ENCODE measurements at regions not wholly inside any gene's neighbourhood (a gene's known extent, or its start where the extent isn't known, plus 50 kb on each side); places are given as distances from the start of the nearest gene placed in this dataset.

DNA sequence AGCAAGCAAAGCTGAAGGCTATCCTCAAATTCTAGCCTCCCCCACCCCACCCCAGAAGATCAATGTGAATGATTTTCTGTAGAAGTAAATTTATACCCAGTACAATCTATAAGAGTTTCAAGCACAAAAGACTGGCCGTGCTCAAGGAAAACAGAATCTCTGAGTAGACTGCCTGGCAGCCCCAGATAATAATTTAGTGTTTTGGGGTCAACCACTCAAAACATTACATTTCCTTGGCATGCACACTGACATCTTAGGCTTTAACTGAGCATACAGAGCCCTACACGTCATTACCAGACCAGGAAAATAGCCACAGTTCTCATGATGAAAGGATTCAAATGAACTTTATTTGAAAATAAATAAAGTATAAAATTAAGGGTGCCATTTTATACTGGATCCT lies 376.5 kb downstream of the TBL1XR1 start:
- H3K4me1 ChIP-seq: no peaks in the 10 kb centered on the region
- no peak for ATAC-seq
- intact Hi-C loops (cut with DNase I): no loop called here
- H3K27ac ChIP-seq: no peak overlapping the region
- H3K36me3 ChIP-seq (ENCODE audit: insufficient read depth in 1 of 2, low read depth in 1 of 2): no peaks in the 10 kb centered on the region
- no peak for DNase-seq
- TF ChIP-seq, protein P1, sequence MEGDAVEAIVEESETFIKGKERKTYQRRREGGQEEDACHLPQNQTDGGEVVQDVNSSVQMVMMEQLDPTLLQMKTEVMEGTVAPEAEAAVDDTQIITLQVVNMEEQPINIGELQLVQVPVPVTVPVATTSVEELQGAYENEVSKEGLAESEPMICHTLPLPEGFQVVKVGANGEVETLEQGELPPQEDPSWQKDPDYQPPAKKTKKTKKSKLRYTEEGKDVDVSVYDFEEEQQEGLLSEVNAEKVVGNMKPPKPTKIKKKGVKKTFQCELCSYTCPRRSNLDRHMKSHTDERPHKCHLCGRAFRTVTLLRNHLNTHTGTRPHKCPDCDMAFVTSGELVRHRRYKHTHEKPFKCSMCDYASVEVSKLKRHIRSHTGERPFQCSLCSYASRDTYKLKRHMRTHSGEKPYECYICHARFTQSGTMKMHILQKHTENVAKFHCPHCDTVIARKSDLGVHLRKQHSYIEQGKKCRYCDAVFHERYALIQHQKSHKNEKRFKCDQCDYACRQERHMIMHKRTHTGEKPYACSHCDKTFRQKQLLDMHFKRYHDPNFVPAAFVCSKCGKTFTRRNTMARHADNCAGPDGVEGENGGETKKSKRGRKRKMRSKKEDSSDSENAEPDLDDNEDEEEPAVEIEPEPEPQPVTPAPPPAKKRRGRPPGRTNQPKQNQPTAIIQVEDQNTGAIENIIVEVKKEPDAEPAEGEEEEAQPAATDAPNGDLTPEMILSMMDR (IDR thresholded peaks at IDR 0.05): no peak
- H3K4me3 ChIP-seq: no peak overlapping the region
- no peaks in the 10 kb centered on the region for H3K27me3 ChIP-seq (ENCODE audit: insufficient read depth in 3 of 3, low read length in 2 of 3)
- no peaks in the 10 kb centered on the region for H3K9me3 ChIP-seq
- WGBS, 3 donors: 49 to 59% (median 56%) methylated on average over 2 of the region's 2 CpGs

DNA sequence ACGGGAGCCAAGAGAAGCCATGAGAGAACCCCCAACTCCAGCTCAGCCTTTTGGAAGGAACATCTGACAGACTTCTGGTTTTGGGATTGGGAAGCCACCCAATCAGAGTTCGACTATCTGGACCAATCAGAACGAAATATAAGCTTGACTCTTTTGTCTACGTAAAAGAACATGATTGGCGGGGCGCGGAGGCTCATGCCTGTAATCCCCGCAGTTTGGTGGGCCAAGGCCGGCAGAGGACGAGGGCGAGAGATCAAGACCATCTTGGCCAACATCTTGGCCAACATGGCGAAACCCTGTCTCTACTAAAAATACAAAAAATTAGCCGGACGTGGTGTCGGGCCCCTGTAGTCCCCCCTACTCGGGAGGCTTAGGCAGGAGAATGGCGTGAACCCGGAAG lies 380.3 kb downstream of the TBL1XR1 start:
- WGBS, 3 donors: 88 to 94% (median 92%) methylated on average over 18 of the region's 18 CpGs
- no peaks in the 10 kb centered on the region for H3K4me1 ChIP-seq
- TF ChIP-seq, protein P1 (IDR thresholded peaks at IDR 0.05): no peak
- no peaks in the 10 kb centered on the region for H3K27me3 ChIP-seq (ENCODE audit: insufficient read depth in 3 of 3, low read length in 2 of 3)
- H3K36me3 ChIP-seq (ENCODE audit: insufficient read depth in 1 of 2, low read depth in 1 of 2): no peaks in the 10 kb centered on the region
- intact Hi-C loops (cut with DNase I): no loop called here
- H3K4me3 ChIP-seq: no peak overlapping the region
- ATAC-seq: no peak
- H3K9me3 ChIP-seq: no peaks in the 10 kb centered on the region
- H3K27ac ChIP-seq: no peak overlapping the region
- DNase-seq: no peak

DNA sequence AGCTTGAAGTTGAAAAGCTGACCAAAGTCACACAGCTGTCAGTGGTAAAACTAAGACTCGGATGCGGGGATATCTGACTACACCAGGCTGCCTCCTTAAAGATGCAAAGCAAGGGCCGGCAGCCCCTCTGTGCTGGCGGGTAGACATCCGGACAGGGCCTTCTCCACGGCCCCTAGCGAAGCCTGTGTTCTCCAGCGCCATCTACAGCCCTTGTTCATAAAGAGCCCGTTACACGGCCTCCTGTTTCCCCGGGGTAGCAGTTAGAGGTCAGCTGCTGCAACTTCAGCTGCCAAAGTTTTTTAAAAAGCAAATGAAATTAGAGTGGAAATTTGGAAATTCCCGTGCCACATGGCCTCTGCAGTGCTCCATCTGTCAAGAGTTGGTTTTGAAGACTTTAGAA lies 383.0 kb downstream of the TBL1XR1 start:
- WGBS, 3 donors: 5 to 10% (median 5%) methylated on average over 12 of the region's 12 CpGs
- Histone ChIP-seq H3K36me3 (ENCODE audit: insufficient read depth in 1 of 2, low read depth in 1 of 2) (no peaks in the 10 kb centered on the region), H3K9me3 (no peaks in the 10 kb centered on the region), H3K4me3 (no peak overlapping the region), H3K4me1 (no peaks in the 10 kb centered on the region), H3K27me3 (ENCODE audit: insufficient read depth in 3 of 3, low read length in 2 of 3) (no peaks in the 10 kb centered on the region), H3K27ac (no peak overlapping the region)
- TF ChIP-seq, protein P1 (IDR thresholded peaks at IDR 0.05): peak; percentile 46
- ATAC-seq (peak in 3 of 4 donors; percentile 69 to 73 (median 72)), DNase-seq (peak; percentile 27 to 59)
- intact Hi-C loops (cut with DNase I): no loop called here

DNA sequence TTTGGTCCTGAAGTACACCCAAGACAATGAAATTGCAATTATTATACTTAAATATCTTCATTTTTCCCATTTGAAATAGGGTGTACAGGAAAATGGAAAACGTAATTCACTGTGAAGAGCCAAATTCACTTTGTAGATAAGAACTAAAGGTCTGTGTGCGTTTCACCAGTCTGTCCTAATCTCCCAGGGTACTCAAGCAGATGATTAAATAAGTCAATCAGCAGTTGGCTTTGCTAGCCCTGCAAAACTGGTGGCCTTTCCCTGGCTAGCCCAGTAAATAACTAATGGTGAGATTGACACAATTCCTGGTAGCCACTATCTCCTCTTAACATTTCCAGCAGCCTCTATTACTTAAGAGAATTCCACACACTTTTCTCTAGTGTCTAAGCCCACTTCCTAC lies 389.3 kb downstream of the TBL1XR1 start:
- intact Hi-C loops (cut with DNase I): no loop called here

DNA sequence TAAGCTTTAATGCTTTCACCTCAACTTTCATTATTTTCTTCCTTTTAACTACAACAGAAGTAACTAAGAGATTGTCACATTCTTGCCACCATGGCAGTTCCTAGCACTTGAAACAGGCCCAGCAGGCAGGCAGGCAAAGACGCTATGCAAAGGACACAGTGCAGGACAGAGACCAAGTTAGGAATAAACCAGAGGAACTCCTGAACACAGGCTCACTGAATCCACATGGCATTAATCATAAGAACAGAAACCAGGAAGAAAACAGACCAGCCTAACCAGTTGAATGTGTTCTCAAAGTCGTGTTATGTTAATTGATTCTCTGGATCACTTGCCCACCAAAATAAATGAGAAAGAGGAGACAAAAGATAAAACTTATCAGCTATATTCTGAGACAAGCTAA lies 397.6 kb downstream of the TBL1XR1 start:
- Histone ChIP-seq H3K27me3 (ENCODE audit: insufficient read depth in 3 of 3, low read length in 2 of 3) (no peaks in the 10 kb centered on the region), H3K27ac (no peak overlapping the region), H3K4me1 (no peaks in the 10 kb centered on the region), H3K4me3 (no peak overlapping the region), H3K9me3 (no peaks in the 10 kb centered on the region), H3K36me3 (ENCODE audit: insufficient read depth in 1 of 2, low read depth in 1 of 2) (no peaks in the 10 kb centered on the region)
- TF ChIP-seq, protein P1 (IDR thresholded peaks at IDR 0.05): no peak
- intact Hi-C loops (cut with DNase I): no loop called here
- DNase-seq (no peak), ATAC-seq (no peak)
- WGBS, 3 donors: 56 to 70% (median 56%) methylated on average over 2 of the region's 2 CpGs

More for the DNA sequence above, 389.3 kb downstream of the TBL1XR1 start:
- Histone ChIP-seq H3K4me1 (no peaks in the 10 kb centered on the region), H3K27me3 (ENCODE audit: insufficient read depth in 3 of 3, low read length in 2 of 3) (no peaks in the 10 kb centered on the region), H3K36me3 (ENCODE audit: insufficient read depth in 1 of 2, low read depth in 1 of 2) (no peaks in the 10 kb centered on the region), H3K27ac (no peak overlapping the region), H3K9me3 (no peaks in the 10 kb centered on the region), H3K4me3 (no peak overlapping the region)
- ATAC-seq: no peak
- TF ChIP-seq, protein P1 (IDR thresholded peaks at IDR 0.05): no peak
- no peak for DNase-seq
- WGBS, 3 donors: 78 to 83% (median 80%) methylated on average over 2 of the region's 2 CpGs

Measured in psoas muscle (tissue), 7 donors.